Spleen (tissue), 11 donors: ENCODE measurements at regions not wholly inside any gene's neighbourhood (a gene's known extent, or its start where the extent isn't known, plus 50 kb on each side); places are given as distances from the start of the nearest gene placed in this dataset.

Source experiments
- DNase-seq: peaks from one replicate; pipeline ENCODE4 v3.0.0-alpha.2; 2020
- H3K27ac ChIP-seq, 8 donors: fragments of 200-600 bp; sonication (generic) in 7 of 8; 1 replicate in 4 of 8; 2 replicates in 4 of 8; pipeline versions ENCODE4 v1.5.0 to v1.8.0; 2016 to 2021; ENCODE audit warnings: inconsistent platforms in 4 of 8, mild to moderate bottlenecking in 4 of 8, moderate library complexity in 1 of 8
- H3K27me3 ChIP-seq, 7 donors: fragments of 200-600 bp; sonication (generic) in 6 of 7; replicated peaks in 1 of 7; 1 replicate in 4 of 7; 2 replicates in 3 of 7; pipeline versions ENCODE4 v1.5.0 to v1.8.0; 2016 to 2021; ENCODE audit warnings: inconsistent platforms in 3 of 7, mild to moderate bottlenecking in 1 of 7
- H3K36me3 ChIP-seq, 6 donors: fragments of 200-600 bp; sonication (generic) in 5 of 6; 1 replicate in 4 of 6; 2 replicates in 2 of 6; pipeline versions ENCODE4 v1.5.0 to v1.8.0; 2016 to 2021; ENCODE audit warnings: inconsistent platforms in 2 of 6
- H3K4me1 ChIP-seq, 6 donors: fragments of 200-600 bp; sonication (generic) in 5 of 6; 1 replicate in 3 of 6; 2 replicates in 3 of 6; pipeline versions ENCODE4 v1.5.0 to v1.8.0; 2016 to 2021; ENCODE audit warnings: inconsistent platforms in 3 of 6
- H3K4me3 ChIP-seq, 8 donors: fragments of 200-600 bp; sonication (generic) in 7 of 8; 1 replicate in 4 of 8; 2 replicates in 4 of 8; pipeline versions ENCODE4 v1.5.0 to v1.8.0; 2016 to 2021; ENCODE audit warnings: inconsistent platforms in 4 of 8, mild to moderate bottlenecking in 4 of 8, moderate library complexity in 2 of 8
- H3K9me3 ChIP-seq, 8 donors: fragments of 200-600 bp; sonication (generic) in 7 of 8; 1 replicate in 4 of 8; 2 replicates in 4 of 8; pipeline versions ENCODE4 v1.5.0 to v1.8.0; 2016 to 2021; ENCODE audit warnings: inconsistent platforms in 4 of 8
- POLR2A ChIP-seq, 3 donors: fragments of 450-650 bp; IDR thresholded peaks; one replicate each; pipeline ENCODE4 v1.5.1; 2017; ENCODE audit warnings: antibody characterized with exemption in 3 of 3, mild to moderate bottlenecking in 1 of 3
- POLR2AphosphoS5 ChIP-seq, 3 donors: sonication (generic); formaldehyde crosslinking; IDR thresholded peaks; one replicate each; pipeline ENCODE4 v1.5.1; 2017; ENCODE audit warnings: antibody characterized with exemption in 3 of 3
- WGBS, 5 donors: extraction: QIAGEN DNeasy Blood & Tissue Kit in 3 of 5; methylation state at CpG; one replicate each; pipeline versions ENCODE4 v1.1.5 to v1.1.7; 2013 to 2018; 5-methylcytosine and 5-hydroxymethylcytosine counted together
- intact Hi-C: fragments of 100-400 bp; cut with DNase I; formaldehyde crosslinking; loops from one replicate; pipeline ENCODE4 v1.15.0; 2023; ENCODE audit warnings: low total_unique reads
- TF ChIP-seq, protein P1 (sequence below), 11 experiments: fragments of 200-600 bp in 7 of 11; fragments of 450-650 bp in 4 of 11; sonication (generic) in 4 of 11; IDR thresholded peaks in 8 of 11; conservative IDR thresholded peaks in 3 of 11; 1 replicate in 7 of 11; 2 replicates in 4 of 11; pipeline versions ENCODE4 v1.4.0 to v1.8.0; 2016 to 2021; ENCODE audit warnings: antibody characterized with exemption in 11 of 11, inconsistent platforms in 4 of 11, mild to moderate bottlenecking in 1 of 11
- donor health status: healthy with polysubstance abuse.
- donor health status: DM: no; HTN: no; CAD: no; lungs with moderate emphysema.
- donor health status: DM: no; HTN: no; CAD: no.
- donor health status: Bipolar disorder and iron deficiency.
- donor health status: healthy.
- donor health status: DM: no; HTN: no; CAD: no.
- donor health status: DM: yes; HTN: yes; CAD: no.

DNA sequence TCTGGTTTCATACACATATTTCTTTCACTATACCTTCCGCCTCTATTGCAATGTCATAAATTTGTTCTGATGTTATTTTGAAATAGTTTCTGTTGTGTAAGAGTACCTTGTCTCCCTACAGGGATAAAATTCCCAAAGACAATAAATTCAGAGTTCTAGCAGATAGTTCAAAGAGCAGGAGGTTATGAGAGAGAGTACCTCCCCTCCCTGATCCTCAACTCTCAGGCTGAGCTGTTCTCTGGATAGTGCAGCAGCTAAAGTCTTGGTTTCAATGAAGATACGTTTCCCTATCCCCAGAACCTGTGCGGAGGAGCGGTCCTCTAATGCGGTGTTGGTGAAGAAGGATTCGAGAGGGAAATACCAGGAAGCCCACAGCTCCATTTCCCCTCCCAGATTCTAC lies 190.2 kb upstream of the CPHXL start:
- TF ChIP-seq, protein P1, sequence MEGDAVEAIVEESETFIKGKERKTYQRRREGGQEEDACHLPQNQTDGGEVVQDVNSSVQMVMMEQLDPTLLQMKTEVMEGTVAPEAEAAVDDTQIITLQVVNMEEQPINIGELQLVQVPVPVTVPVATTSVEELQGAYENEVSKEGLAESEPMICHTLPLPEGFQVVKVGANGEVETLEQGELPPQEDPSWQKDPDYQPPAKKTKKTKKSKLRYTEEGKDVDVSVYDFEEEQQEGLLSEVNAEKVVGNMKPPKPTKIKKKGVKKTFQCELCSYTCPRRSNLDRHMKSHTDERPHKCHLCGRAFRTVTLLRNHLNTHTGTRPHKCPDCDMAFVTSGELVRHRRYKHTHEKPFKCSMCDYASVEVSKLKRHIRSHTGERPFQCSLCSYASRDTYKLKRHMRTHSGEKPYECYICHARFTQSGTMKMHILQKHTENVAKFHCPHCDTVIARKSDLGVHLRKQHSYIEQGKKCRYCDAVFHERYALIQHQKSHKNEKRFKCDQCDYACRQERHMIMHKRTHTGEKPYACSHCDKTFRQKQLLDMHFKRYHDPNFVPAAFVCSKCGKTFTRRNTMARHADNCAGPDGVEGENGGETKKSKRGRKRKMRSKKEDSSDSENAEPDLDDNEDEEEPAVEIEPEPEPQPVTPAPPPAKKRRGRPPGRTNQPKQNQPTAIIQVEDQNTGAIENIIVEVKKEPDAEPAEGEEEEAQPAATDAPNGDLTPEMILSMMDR (IDR thresholded peaks at IDR 0.05 in 8 of 11, conservative IDR thresholded peaks at IDR 0.05 in 3 of 11), result no peak
- no peak for TF ChIP-seq POLR2AphosphoS5 (IDR thresholded peaks at IDR 0.05)
- TF ChIP-seq POLR2A (IDR thresholded peaks at IDR 0.05), result no peak
- Histone ChIP-seq H3K27ac (no peak overlapping the region), H3K4me3 (no peak overlapping the region), H3K9me3 (no peaks in the 10 kb centered on the region), H3K27me3 (no peaks in the 10 kb centered on the region), H3K36me3 (no peaks in the 10 kb centered on the region), H3K4me1 (no peaks in the 10 kb centered on the region)
- intact Hi-C loops, result no loop called here
- no peak for DNase-seq
- WGBS, 5 donors, result 82 to 91% (median 86%) methylated on average over 6 of the region's 6 CpGs

GRCh38 chr16:75918109-75918508 lies 191.8 kb upstream of the CPHXL start:
- WGBS, 5 donors, result 38 to 60% (median 43%) methylated on average over 1 of the region's 1 CpG

DNA sequence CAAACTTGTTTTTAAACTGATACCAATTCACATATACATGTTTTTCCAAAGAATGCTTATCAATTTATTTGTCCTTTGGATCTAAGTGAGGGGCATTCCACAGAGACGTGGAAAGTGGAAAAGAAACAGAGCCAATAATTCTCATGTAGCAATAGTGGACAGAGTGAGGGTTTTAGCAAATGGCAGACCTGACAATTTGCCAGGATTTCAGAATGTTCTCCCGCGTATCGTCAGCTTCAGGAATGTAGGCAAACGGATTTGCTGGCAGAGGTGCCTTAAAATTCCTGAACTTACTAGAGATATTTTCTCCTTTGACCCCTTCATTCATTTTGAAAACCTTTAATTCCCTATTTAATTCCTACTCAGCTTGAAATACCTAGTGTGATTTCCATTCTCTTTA lies 193.4 kb upstream of the CPHXL start:
- Histone ChIP-seq H3K9me3 (no peaks in the 10 kb centered on the region), H3K27me3 (no peaks in the 10 kb centered on the region), H3K36me3 (no peaks in the 10 kb centered on the region), H3K4me1 (no peaks in the 10 kb centered on the region), H3K4me3 (no peak overlapping the region), H3K27ac (no peak overlapping the region)
- intact Hi-C loops, result no loop called here
- TF ChIP-seq POLR2A (IDR thresholded peaks at IDR 0.05), result no peak
- TF ChIP-seq, protein P1 (IDR thresholded peaks at IDR 0.05 in 8 of 11, conservative IDR thresholded peaks at IDR 0.05 in 3 of 11), result no peak
- no peak for TF ChIP-seq POLR2AphosphoS5 (IDR thresholded peaks at IDR 0.05)
- WGBS, 5 donors, result 55 to 66% (median 62%) methylated on average over 5 of the region's 5 CpGs
- DNase-seq, result no peak

More at GRCh38 chr16:75918109-75918508, 191.8 kb upstream of the CPHXL start:
- intact Hi-C loops, result no loop called here
- Histone ChIP-seq H3K27ac (no peak overlapping the region), H3K4me3 (no peak overlapping the region), H3K9me3 (no peaks in the 10 kb centered on the region), H3K27me3 (no peaks in the 10 kb centered on the region), H3K4me1 (no peaks in the 10 kb centered on the region), H3K36me3 (no peaks in the 10 kb centered on the region)
- DNase-seq, result no peak
- TF ChIP-seq POLR2A (IDR thresholded peaks at IDR 0.05) (no peak), POLR2AphosphoS5 (IDR thresholded peaks at IDR 0.05) (no peak)
- TF ChIP-seq, protein P1 (IDR thresholded peaks at IDR 0.05 in 8 of 11, conservative IDR thresholded peaks at IDR 0.05 in 3 of 11), result no peak

- no peaks in the 10 kb centered on the region for H3K36me3 ChIP-seq
- no peaks in the 10 kb centered on the region for H3K4me1 ChIP-seq
- WGBS, 5 donors, result 46 to 67% (median 51%) methylated on average over 2 of the region's 2 CpGs
- intact Hi-C loops, result no loop called here
- no peak for TF ChIP-seq POLR2AphosphoS5 (IDR thresholded peaks at IDR 0.05)
- TF ChIP-seq, protein P1 (IDR thresholded peaks at IDR 0.05 in 8 of 11, conservative IDR thresholded peaks at IDR 0.05 in 3 of 11), result no peak
- no peak for TF ChIP-seq POLR2A (IDR thresholded peaks at IDR 0.05)
- DNase-seq, result no peak
- no peaks in the 10 kb centered on the region for H3K9me3 ChIP-seq
- H3K27me3 ChIP-seq, result no peaks in the 10 kb centered on the region
- H3K4me3 ChIP-seq, result no peak overlapping the region
- H3K27ac ChIP-seq, result no peak overlapping the region
These were observed 195.0 kb upstream of the CPHXL start for GRCh38 chr16:75921281-75921680.
